Kidney (tissue), 13 donors: ENCODE measurements at regions not wholly inside any gene's neighbourhood (a gene's known extent, or its start where the extent isn't known, plus 50 kb on each side); places are given as distances from the start of the nearest gene placed in this dataset.

Experiments
- DNase-seq, 5 donors: peaks; one replicate each; pipeline ENCODE4 v3.0.0-alpha.2; 2013 to 2020
- FAIRE-seq: peaks from 2 replicates; lab custom pipeline; 2012; peaks lifted over from hg19 to GRCh38; lab: Jason Lieb, UNC
- H3K27ac ChIP-seq, 2 donors: one replicate each; pipeline ENCODE4 v1.7.0; 2013; ENCODE audit warnings: low read depth in 2 of 2, low read length in 2 of 2, inconsistent platforms in 1 of 2
- H3K27me3 ChIP-seq: one replicate; pipeline ENCODE4 v1.7.1; 2013; ENCODE audit warnings: low read length, inconsistent platforms; ENCODE audit not compliant: control insufficient read depth, insufficient read depth
- H3K36me3 ChIP-seq, 3 donors: one replicate each; pipeline versions ENCODE4 v1.7.0 to v1.7.1; 2013; ENCODE audit warnings: low read length in 3 of 3, control low read depth in 1 of 3, inconsistent platforms in 1 of 3; ENCODE audit not compliant: insufficient read depth in 3 of 3, control insufficient read depth in 2 of 3
- H3K4me1 ChIP-seq, 3 donors: one replicate each; pipeline versions ENCODE4 v1.7.0 to v1.7.1; 2013; ENCODE audit warnings: low read length in 3 of 3, inconsistent platforms in 1 of 3, low read depth in 1 of 3; ENCODE audit not compliant: control insufficient read depth in 2 of 3, insufficient read depth in 2 of 3
- H3K4me3 ChIP-seq, 3 donors: one replicate each; pipeline versions ENCODE4 v1.7.0 to v1.8.1; 2013; ENCODE audit warnings: low read length in 3 of 3, control low read depth in 1 of 3, inconsistent platforms in 1 of 3
- H3K9ac ChIP-seq, 3 donors: one replicate each; pipeline versions ENCODE4 v1.7.0 to v1.7.1; 2013; ENCODE audit warnings: low read length in 3 of 3, control low read depth in 1 of 3, inconsistent platforms in 1 of 3
- H3K9me3 ChIP-seq, 3 donors: one replicate each; pipeline versions ENCODE4 v1.7.0 to v1.7.1; 2013; ENCODE audit warnings: low read length in 3 of 3, control low read depth in 1 of 3, inconsistent platforms in 1 of 3; ENCODE audit not compliant: control insufficient read depth in 2 of 3, insufficient read depth in 1 of 3
- intact Hi-C: fragments of 100-400 bp; cut with DNase I; formaldehyde crosslinking; loops from one replicate; pipeline ENCODE4 v1.11.1; 2022
- TF ChIP-seq, protein P1 (sequence below): IDR thresholded peaks from 3 replicates; pipeline ENCODE4 v1.5.1; 2012; ENCODE audit warnings: mild to moderate bottlenecking, moderate library complexity, borderline replicate concordance; ENCODE audit not compliant: insufficient read depth; ENCODE audit errors: extremely low read depth
- donor health status: control.
- donor health status: control.
- donor health status: control.
- donor health status: control.
- donor health status: control.
- donor health status: DM: yes; HTN: yes; CAD: no.
- donor health status: Normal renal cell carcinoma (clear cell type).

DNA sequence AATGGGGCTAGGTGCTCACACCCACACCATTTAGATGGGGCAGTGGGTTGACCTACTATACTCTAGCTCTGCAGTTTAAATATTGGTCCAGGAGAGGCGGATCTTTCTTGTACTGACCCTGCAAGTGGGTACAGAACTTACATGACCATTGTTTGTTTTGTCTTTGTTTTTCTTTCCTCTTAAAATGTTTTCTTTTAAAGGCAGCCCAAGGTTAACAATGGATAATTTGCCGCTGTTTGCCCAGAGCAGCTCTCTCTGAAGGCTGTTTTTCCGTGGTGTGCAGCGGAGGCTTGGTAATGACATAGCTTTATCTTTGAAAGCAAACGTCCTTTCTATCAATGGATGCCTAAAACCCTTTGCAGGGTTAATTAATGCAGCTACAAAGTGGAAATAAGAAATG, 133.3 kb upstream of the MEX3C start:
- no peak overlapping the region for H3K4me3 ChIP-seq
- no peak overlapping the region for H3K27ac ChIP-seq
- no peak for FAIRE-seq
- H3K9ac ChIP-seq, result no peak overlapping the region
- H3K27me3 ChIP-seq, result no peaks in the 10 kb centered on the region
- no peaks in the 10 kb centered on the region for H3K36me3 ChIP-seq
- no peak for DNase-seq
- intact Hi-C loops, result no loop called here
- no peaks in the 10 kb centered on the region for H3K4me1 ChIP-seq
- no peaks in the 10 kb centered on the region for H3K9me3 ChIP-seq
- TF ChIP-seq, protein P1, sequence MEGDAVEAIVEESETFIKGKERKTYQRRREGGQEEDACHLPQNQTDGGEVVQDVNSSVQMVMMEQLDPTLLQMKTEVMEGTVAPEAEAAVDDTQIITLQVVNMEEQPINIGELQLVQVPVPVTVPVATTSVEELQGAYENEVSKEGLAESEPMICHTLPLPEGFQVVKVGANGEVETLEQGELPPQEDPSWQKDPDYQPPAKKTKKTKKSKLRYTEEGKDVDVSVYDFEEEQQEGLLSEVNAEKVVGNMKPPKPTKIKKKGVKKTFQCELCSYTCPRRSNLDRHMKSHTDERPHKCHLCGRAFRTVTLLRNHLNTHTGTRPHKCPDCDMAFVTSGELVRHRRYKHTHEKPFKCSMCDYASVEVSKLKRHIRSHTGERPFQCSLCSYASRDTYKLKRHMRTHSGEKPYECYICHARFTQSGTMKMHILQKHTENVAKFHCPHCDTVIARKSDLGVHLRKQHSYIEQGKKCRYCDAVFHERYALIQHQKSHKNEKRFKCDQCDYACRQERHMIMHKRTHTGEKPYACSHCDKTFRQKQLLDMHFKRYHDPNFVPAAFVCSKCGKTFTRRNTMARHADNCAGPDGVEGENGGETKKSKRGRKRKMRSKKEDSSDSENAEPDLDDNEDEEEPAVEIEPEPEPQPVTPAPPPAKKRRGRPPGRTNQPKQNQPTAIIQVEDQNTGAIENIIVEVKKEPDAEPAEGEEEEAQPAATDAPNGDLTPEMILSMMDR, result no peak

DNA sequence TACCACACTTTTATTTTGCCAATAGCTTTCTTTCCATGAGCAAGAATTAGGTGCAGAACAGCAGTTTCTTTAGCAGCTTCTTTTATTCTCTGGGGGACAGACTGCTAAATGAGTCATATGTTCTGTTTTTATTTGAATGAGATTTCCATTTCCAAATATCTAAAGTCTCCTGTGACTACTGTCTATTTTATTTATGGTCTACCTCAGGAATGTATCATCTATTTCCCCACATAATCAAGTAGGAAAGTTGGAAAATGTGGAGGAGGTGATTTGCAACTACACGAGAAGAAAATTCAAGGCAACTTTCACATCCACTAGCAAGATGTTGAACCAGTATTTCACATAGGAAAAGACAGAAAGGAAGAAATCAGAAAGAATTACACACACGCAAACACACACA, 139.9 kb upstream of the MEX3C start:
- H3K4me3 ChIP-seq, result no peak overlapping the region

DNA sequence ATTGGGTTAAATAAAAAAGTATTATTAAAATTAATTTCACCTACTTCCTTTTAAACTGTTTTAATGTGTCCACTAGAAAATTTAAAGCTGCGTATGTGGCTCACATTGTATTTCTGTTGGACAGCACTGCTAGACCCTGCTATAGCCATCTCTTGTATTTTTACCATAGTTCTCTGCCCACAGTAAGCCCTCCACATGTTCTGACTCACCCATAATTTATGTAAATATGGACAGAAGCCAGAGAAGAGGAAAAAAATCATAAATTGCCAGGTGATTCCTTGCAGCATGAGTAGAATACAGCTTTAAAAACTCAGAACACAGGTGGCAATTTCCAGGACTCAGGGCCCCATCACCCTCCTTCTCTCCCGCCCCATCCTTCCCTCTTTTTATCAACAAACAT, 142.4 kb upstream of the MEX3C start:
- H3K27me3 ChIP-seq, result no peaks in the 10 kb centered on the region
- intact Hi-C loops, result no loop called here
- DNase-seq (no peak), FAIRE-seq (no peak)
- H3K4me1 ChIP-seq, result no peaks in the 10 kb centered on the region
- no peaks in the 10 kb centered on the region for H3K9me3 ChIP-seq
- TF ChIP-seq, protein P1, result no peak
- H3K4me3 ChIP-seq, result no peak overlapping the region
- no peak overlapping the region for H3K9ac ChIP-seq
- H3K36me3 ChIP-seq, result no peaks in the 10 kb centered on the region
- H3K27ac ChIP-seq, result no peak overlapping the region

More for the DNA sequence above, 139.9 kb upstream of the MEX3C start:
- DNase-seq, result no peak
- no peaks in the 10 kb centered on the region for H3K4me1 ChIP-seq
- H3K27ac ChIP-seq, result no peak overlapping the region
- TF ChIP-seq, protein P1, result no peak
- H3K9me3 ChIP-seq, result no peaks in the 10 kb centered on the region
- no peak overlapping the region for H3K9ac ChIP-seq
- intact Hi-C loops, result no loop called here
- H3K36me3 ChIP-seq, result no peaks in the 10 kb centered on the region
- no peak for FAIRE-seq
- no peaks in the 10 kb centered on the region for H3K27me3 ChIP-seq

DNA sequence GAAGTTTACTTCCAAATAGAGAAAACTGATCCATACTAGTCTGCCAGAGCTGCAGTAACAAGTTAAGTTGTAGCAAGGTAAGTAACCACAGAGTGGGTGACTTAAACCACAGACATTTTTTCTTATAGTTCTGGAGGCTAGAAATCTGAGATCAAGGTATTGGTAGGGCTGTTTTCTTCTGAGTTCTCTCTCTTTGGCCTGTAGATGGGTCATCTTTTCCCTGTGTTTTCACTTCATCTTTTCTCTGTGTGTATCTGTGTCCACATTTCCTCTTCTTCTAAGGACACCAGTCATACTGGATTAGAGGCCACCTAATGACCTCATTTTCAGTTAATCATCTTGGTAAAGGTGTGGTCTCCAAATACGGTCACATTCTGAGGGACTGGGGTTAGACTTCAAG, 142.9 kb upstream of the MEX3C start:
- intact Hi-C loops, result no loop called here
- H3K27me3 ChIP-seq, result no peaks in the 10 kb centered on the region
- no peak overlapping the region for H3K4me3 ChIP-seq
- peaks cover 0 to 2% (median 0%) of the 10 kb centered on the region in 3 donors for H3K9me3 ChIP-seq
- TF ChIP-seq, protein P1, result no peak
- FAIRE-seq (no peak), DNase-seq (no peak)
- H3K9ac ChIP-seq, result no peak overlapping the region
- H3K4me1 ChIP-seq, result no peaks in the 10 kb centered on the region
- H3K27ac ChIP-seq, result no peak overlapping the region
- no peaks in the 10 kb centered on the region for H3K36me3 ChIP-seq
